Ovary (tissue), 7 donors: ENCODE measurements at regions not wholly inside any gene's neighbourhood (a gene's known extent, or its start where the extent isn't known, plus 50 kb on each side); places are given as distances from the start of the nearest gene placed in this dataset.

ENCODE experiments used
- DNase-seq, 5 donors: peaks; one replicate each; pipeline ENCODE4 v3.0.0-alpha.2; 2019 to 2020
- H3K27ac ChIP-seq, 2 donors: fragments of 200-600 bp; one replicate each; pipeline versions ENCODE4 v1.5.1 to v1.8.0; 2019 to 2022
- H3K27me3 ChIP-seq: fragments of 200-600 bp; one replicate; pipeline ENCODE4 v1.8.0; 2022
- H3K36me3 ChIP-seq: fragments of 200-600 bp; sonication (generic); one replicate; pipeline ENCODE4 v1.5.1; 2019
- H3K4me1 ChIP-seq: one replicate; pipeline ENCODE4 v1.8.1; 2013; ENCODE audit warnings: mild to moderate bottlenecking, moderate library complexity; ENCODE audit not compliant: insufficient read depth
- H3K4me3 ChIP-seq: fragments of 200-600 bp; sonication (generic); one replicate; pipeline ENCODE4 v1.5.1; 2017
- H3K9me3 ChIP-seq, 2 donors: fragments of 200-600 bp in 1 of 2; sonication (generic) in 1 of 2; one replicate each; pipeline versions ENCODE4 v1.5.1 to v1.8.1; 2013 to 2019; ENCODE audit warnings: mild to moderate bottlenecking in 1 of 2, moderate library complexity in 1 of 2
- EP300 ChIP-seq: sonication (generic); formaldehyde crosslinking; IDR thresholded peaks from one replicate; pipeline ENCODE4 v1.6.1; 2017; ENCODE audit warnings: antibody characterized with exemption
- POLR2A ChIP-seq: fragments of 450-650 bp; IDR thresholded peaks from one replicate; pipeline ENCODE4 v1.6.1; 2017; ENCODE audit warnings: antibody characterized with exemption, mild to moderate bottlenecking, moderate library complexity
- WGBS, 3 donors: extraction: QIAGEN DNeasy Blood & Tissue Kit in 1 of 3; methylation state at CpG; one replicate each; pipeline versions ENCODE4 v1.1.5 to v1.1.7; 2013 to 2017; 5-methylcytosine and 5-hydroxymethylcytosine counted together
- intact Hi-C, 4 donors: fragments of 100-400 bp; cut with DNase I; formaldehyde crosslinking; loops; one replicate each; pipeline versions ENCODE4 v1.11.0 to v1.15.1; 2022 to 2023
- TF ChIP-seq, protein P1 (sequence below), 3 donors: fragments of 450-650 bp in 2 of 3; fragments of 200-600 bp in 1 of 3; IDR thresholded peaks; one replicate each; pipeline versions ENCODE4 v1.5.1 to v1.8.0; 2016 to 2022; ENCODE audit warnings: antibody characterized with exemption in 3 of 3, mild to moderate bottlenecking in 1 of 3
- donor health status: DM: no; HTN: no; CAD: no; lungs with moderate emphysema.
- donor health status: DM: no; HTN: no; CAD: no.
- donor health status: Bipolar disorder and iron deficiency.
- donor health status: DM: no; HTN: no; CAD: no.
- donor health status: DM: yes; HTN: yes; CAD: no.

DNA sequence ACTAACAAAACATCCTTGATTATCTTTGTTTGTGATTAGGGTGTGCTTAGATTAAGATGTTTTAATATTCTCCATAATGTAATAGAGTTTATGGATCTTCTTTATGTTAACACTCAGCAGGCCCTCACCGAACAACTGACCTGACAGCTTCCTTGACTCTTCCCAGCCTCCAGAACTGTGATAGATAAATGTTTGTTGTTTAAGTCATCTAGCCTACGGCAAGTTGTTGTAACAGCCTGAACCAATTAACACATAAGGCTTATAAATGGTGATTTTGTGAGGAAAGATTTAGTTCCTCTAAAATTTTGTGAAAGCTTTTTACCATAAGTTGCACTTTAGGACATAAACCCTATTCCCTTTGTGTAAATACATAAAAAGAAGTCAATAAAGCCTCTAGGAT lies 156.5 kb upstream of the DCN start:
- intact Hi-C loops, result no loop called here
- 88 to 97% (median 93%) methylated on average over 2 of the region's 2 CpGs for WGBS, 3 donors
- no peak for DNase-seq
- H3K27me3 ChIP-seq, result no peaks in the 10 kb centered on the region
- no peaks in the 10 kb centered on the region for H3K4me1 ChIP-seq
- no peak overlapping the region for H3K4me3 ChIP-seq
- H3K9me3 ChIP-seq, result no peaks in the 10 kb centered on the region
- TF ChIP-seq, protein P1, sequence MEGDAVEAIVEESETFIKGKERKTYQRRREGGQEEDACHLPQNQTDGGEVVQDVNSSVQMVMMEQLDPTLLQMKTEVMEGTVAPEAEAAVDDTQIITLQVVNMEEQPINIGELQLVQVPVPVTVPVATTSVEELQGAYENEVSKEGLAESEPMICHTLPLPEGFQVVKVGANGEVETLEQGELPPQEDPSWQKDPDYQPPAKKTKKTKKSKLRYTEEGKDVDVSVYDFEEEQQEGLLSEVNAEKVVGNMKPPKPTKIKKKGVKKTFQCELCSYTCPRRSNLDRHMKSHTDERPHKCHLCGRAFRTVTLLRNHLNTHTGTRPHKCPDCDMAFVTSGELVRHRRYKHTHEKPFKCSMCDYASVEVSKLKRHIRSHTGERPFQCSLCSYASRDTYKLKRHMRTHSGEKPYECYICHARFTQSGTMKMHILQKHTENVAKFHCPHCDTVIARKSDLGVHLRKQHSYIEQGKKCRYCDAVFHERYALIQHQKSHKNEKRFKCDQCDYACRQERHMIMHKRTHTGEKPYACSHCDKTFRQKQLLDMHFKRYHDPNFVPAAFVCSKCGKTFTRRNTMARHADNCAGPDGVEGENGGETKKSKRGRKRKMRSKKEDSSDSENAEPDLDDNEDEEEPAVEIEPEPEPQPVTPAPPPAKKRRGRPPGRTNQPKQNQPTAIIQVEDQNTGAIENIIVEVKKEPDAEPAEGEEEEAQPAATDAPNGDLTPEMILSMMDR (IDR thresholded peaks at IDR 0.05), result no peak
- no peak for TF ChIP-seq EP300
- no peaks in the 10 kb centered on the region for H3K36me3 ChIP-seq
- no peak overlapping the region for H3K27ac ChIP-seq

- Histone ChIP-seq H3K4me3 (no peak overlapping the region), H3K4me1 (no peaks in the 10 kb centered on the region), H3K9me3 (no peaks in the 10 kb centered on the region), H3K27ac (no peak overlapping the region), H3K27me3 (no peaks in the 10 kb centered on the region), H3K36me3 (no peaks in the 10 kb centered on the region)
- TF ChIP-seq, protein P1 (IDR thresholded peaks at IDR 0.05), result no peak
- TF ChIP-seq POLR2A (no peak), EP300 (no peak)
- intact Hi-C loops, result no loop called here
- WGBS, 3 donors, result 53 to 77% (median 59%) methylated on average over 1 of the region's 1 CpG
- no peak for DNase-seq
Measured at GRCh38 chr12:91335699-91336098, 153.1 kb upstream of the DCN start.

GRCh38 chr12:91333966-91334365 lies 151.3 kb upstream of the DCN start:
- no peaks in the 10 kb centered on the region for H3K36me3 ChIP-seq
- intact Hi-C loops, result no loop called here
- H3K4me3 ChIP-seq, result no peak overlapping the region
- H3K27ac ChIP-seq, result no peak overlapping the region
- TF ChIP-seq, protein P1 (IDR thresholded peaks at IDR 0.05), result no peak
- no peak for TF ChIP-seq POLR2A
- no peak for TF ChIP-seq EP300
- H3K4me1 ChIP-seq, result no peaks in the 10 kb centered on the region
- H3K27me3 ChIP-seq, result no peaks in the 10 kb centered on the region
- no peaks in the 10 kb centered on the region for H3K9me3 ChIP-seq
- no peak for DNase-seq

DNA sequence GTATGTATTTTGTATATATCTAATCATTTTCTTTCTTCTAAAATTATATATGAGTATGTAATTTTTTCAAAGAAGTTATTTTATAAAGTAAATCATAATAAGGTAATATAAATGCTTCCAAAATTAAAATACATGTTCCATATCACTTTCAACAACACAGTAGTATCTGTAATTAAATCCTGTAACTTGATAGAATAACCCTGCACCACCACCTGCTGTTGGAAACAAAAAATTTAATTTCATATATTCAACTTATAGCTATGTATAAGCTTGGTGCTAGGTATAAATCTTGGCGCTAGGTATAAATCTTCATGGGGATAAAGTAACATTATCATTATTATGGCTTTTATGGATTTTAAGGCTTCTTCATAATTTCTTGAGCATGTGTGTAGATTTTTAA lies 149.7 kb upstream of the DCN start:
- no peak overlapping the region for H3K27ac ChIP-seq
- H3K4me1 ChIP-seq, result peaks cover 2% of the 10 kb centered on the region
- DNase-seq, result no peak
- TF ChIP-seq, protein P1 (IDR thresholded peaks at IDR 0.05), result peak in 2 of 3 donors; percentile 41 to 61
- no peak for TF ChIP-seq EP300
- H3K9me3 ChIP-seq, result no peaks in the 10 kb centered on the region
- WGBS, 3 donors, result 90 to 95% (median 93%) methylated on average over 1 of the region's 1 CpG
- intact Hi-C loops, result no loop called here
- no peak overlapping the region for H3K4me3 ChIP-seq
- no peaks in the 10 kb centered on the region for H3K36me3 ChIP-seq
- H3K27me3 ChIP-seq, result no peaks in the 10 kb centered on the region

- 81 to 92% (median 89%) methylated on average over 2 of the region's 2 CpGs for WGBS, 3 donors
- TF ChIP-seq EP300 (no peak), POLR2A (no peak)
- TF ChIP-seq, protein P1 (IDR thresholded peaks at IDR 0.05), result no peak
- no peak overlapping the region for H3K4me3 ChIP-seq
- intact Hi-C loops, result no loop called here
- no peak overlapping the region for H3K27ac ChIP-seq
- no peaks in the 10 kb centered on the region for H3K36me3 ChIP-seq
- no peak for DNase-seq
- no peaks in the 10 kb centered on the region for H3K27me3 ChIP-seq
- peaks cover 2% of the 10 kb centered on the region for H3K4me1 ChIP-seq
- no peaks in the 10 kb centered on the region for H3K9me3 ChIP-seq
Measured at GRCh38 chr12:91331371-91331770, 148.8 kb upstream of the DCN start.
